Left ventricle myocardium inferior (tissue), 1 donor: ENCODE measurements at regions not wholly inside any gene's neighbourhood (a gene's known extent, or its start where the extent isn't known, plus 50 kb on each side); places are given as distances from the start of the nearest gene placed in this dataset.

Experiments used
- DNase-seq: peaks from one replicate; pipeline ENCODE4 v3.0.0-alpha.2; 2020
- H3K27ac ChIP-seq: fragments of 200-600 bp; replicated peaks from 2 replicates; pipeline ENCODE4 v1.8.0; 2021
- H3K27me3 ChIP-seq: fragments of 200-600 bp; 2 replicates; pipeline ENCODE4 v1.8.0; 2021; ENCODE audit warnings: low read depth
- H3K36me3 ChIP-seq: fragments of 200-600 bp; 2 replicates; pipeline ENCODE4 v1.8.0; 2021
- H3K4me1 ChIP-seq: fragments of 200-600 bp; 2 replicates; pipeline ENCODE4 v1.8.0; 2021
- H3K4me3 ChIP-seq: fragments of 200-600 bp; 2 replicates; pipeline ENCODE4 v1.8.0; 2021; ENCODE audit warnings: mild to moderate bottlenecking, moderate library complexity
- H3K9me3 ChIP-seq: fragments of 200-600 bp; replicated peaks from 2 replicates; pipeline ENCODE4 v1.8.0; 2021
- CTCF ChIP-seq: fragments of 200-600 bp; IDR thresholded peaks from 2 replicates; pipeline ENCODE4 v1.8.0; 2021; ENCODE audit warnings: antibody characterized with exemption, mild to moderate bottlenecking, borderline replicate concordance
- intact Hi-C: fragments of 100-400 bp; cut with micrococcal nuclease; formaldehyde crosslinking; loops from one replicate; pipeline ENCODE4 v1.11.0; 2022
- donor health status: DM: no; HTN: yes; CAD: no; lungs with severe emphysema.

- H3K27ac ChIP-seq, result no peak overlapping the region
- no peaks in the 10 kb centered on the region for H3K36me3 ChIP-seq
- H3K4me1 ChIP-seq, result no peaks in the 10 kb centered on the region
- H3K27me3 ChIP-seq, result no peaks in the 10 kb centered on the region
- H3K4me3 ChIP-seq, result no peak overlapping the region
- DNase-seq, result no peak
- peaks cover 65% of the 10 kb centered on the region for H3K9me3 ChIP-seq
- no peak for TF ChIP-seq CTCF
- intact Hi-C loops, result no loop called here
Observed at GRCh38 chr2:185044323-185044874, 446.1 kb downstream of the ZNF804A start.

- DNase-seq, result no peak
- no peaks in the 10 kb centered on the region for H3K27me3 ChIP-seq
- no peak overlapping the region for H3K4me3 ChIP-seq
- no peaks in the 10 kb centered on the region for H3K4me1 ChIP-seq
- intact Hi-C loops, result no loop called here
- no peak for TF ChIP-seq CTCF
- H3K27ac ChIP-seq, result no peak overlapping the region
- H3K9me3 ChIP-seq, result peaks cover 6% of the 10 kb centered on the region
- H3K36me3 ChIP-seq, result no peaks in the 10 kb centered on the region
Observed at GRCh38 chr2:185050804-185051203, 452.5 kb downstream of the ZNF804A start.

GRCh38 chr2:185063761-185064160, 465.4 kb downstream of the ZNF804A start:
- no peak for TF ChIP-seq CTCF
- H3K9me3 ChIP-seq, result peaks cover 3% of the 10 kb centered on the region
- intact Hi-C loops, result no loop called here
- H3K4me1 ChIP-seq, result no peaks in the 10 kb centered on the region
- no peaks in the 10 kb centered on the region for H3K27me3 ChIP-seq
- DNase-seq, result no peak
- no peak overlapping the region for H3K27ac ChIP-seq
- no peaks in the 10 kb centered on the region for H3K36me3 ChIP-seq
- H3K4me3 ChIP-seq, result no peak overlapping the region

- DNase-seq, result no peak
- intact Hi-C loops, result no loop called here
- H3K27me3 ChIP-seq, result no peaks in the 10 kb centered on the region
- H3K36me3 ChIP-seq, result no peaks in the 10 kb centered on the region
- peaks cover 3% of the 10 kb centered on the region for H3K9me3 ChIP-seq
- no peak overlapping the region for H3K4me3 ChIP-seq
- no peak overlapping the region for H3K27ac ChIP-seq
- H3K4me1 ChIP-seq, result no peaks in the 10 kb centered on the region
- no peak for TF ChIP-seq CTCF
Observed at GRCh38 chr2:185066128-185066527, 467.8 kb downstream of the ZNF804A start.

GRCh38 chr2:185069107-185069506, 470.8 kb downstream of the ZNF804A start:
- no peaks in the 10 kb centered on the region for H3K4me1 ChIP-seq
- DNase-seq, result no peak
- H3K36me3 ChIP-seq, result no peaks in the 10 kb centered on the region
- H3K4me3 ChIP-seq, result no peak overlapping the region
- intact Hi-C loops, result no loop called here
- no peak for TF ChIP-seq CTCF
- no peak overlapping the region for H3K27ac ChIP-seq
- H3K27me3 ChIP-seq, result no peaks in the 10 kb centered on the region
- no peaks in the 10 kb centered on the region for H3K9me3 ChIP-seq
